ENCODE measurements at regions not wholly inside any gene's neighbourhood (a gene's known extent, or its start where the extent isn't known, plus 50 kb on each side); places are given as distances from the start of the nearest gene placed in this dataset.

DNA sequence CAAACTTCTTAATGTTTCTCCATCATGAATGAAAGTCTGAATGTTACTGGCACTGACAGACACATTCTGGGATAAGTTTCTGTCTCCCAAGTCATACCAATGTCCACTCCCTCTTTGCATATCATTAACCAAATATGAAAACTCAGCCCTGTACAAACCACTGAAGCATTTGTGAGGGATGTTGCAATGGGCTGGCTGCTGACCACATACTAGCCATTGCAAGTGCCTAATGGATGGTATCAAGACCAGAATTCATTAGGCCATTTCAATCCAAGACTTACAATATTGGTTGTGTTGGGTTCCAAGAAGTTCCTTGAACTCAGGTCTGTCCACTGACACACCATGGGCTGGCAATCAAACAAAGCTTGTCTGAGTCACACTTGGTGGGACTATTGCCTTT is 73.8 kb downstream of the CBLN2 start:
- Histone ChIP-seq H3K27me3 (no peaks in the 10 kb centered on the region), H3K36me3 (no peaks in the 10 kb centered on the region), H3K9me3 (no peaks in the 10 kb centered on the region), H3K27ac (no peak overlapping the region), H3K4me3 (no peak overlapping the region), H3K4me1 (no peaks in the 10 kb centered on the region)
- no peak for DNase-seq
- TF ChIP-seq, protein P1, sequence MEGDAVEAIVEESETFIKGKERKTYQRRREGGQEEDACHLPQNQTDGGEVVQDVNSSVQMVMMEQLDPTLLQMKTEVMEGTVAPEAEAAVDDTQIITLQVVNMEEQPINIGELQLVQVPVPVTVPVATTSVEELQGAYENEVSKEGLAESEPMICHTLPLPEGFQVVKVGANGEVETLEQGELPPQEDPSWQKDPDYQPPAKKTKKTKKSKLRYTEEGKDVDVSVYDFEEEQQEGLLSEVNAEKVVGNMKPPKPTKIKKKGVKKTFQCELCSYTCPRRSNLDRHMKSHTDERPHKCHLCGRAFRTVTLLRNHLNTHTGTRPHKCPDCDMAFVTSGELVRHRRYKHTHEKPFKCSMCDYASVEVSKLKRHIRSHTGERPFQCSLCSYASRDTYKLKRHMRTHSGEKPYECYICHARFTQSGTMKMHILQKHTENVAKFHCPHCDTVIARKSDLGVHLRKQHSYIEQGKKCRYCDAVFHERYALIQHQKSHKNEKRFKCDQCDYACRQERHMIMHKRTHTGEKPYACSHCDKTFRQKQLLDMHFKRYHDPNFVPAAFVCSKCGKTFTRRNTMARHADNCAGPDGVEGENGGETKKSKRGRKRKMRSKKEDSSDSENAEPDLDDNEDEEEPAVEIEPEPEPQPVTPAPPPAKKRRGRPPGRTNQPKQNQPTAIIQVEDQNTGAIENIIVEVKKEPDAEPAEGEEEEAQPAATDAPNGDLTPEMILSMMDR (IDR thresholded peaks at IDR 0.05), result no peak
- intact Hi-C loops (cut with DNase I), result no loop called here
- no peak for ATAC-seq

DNA sequence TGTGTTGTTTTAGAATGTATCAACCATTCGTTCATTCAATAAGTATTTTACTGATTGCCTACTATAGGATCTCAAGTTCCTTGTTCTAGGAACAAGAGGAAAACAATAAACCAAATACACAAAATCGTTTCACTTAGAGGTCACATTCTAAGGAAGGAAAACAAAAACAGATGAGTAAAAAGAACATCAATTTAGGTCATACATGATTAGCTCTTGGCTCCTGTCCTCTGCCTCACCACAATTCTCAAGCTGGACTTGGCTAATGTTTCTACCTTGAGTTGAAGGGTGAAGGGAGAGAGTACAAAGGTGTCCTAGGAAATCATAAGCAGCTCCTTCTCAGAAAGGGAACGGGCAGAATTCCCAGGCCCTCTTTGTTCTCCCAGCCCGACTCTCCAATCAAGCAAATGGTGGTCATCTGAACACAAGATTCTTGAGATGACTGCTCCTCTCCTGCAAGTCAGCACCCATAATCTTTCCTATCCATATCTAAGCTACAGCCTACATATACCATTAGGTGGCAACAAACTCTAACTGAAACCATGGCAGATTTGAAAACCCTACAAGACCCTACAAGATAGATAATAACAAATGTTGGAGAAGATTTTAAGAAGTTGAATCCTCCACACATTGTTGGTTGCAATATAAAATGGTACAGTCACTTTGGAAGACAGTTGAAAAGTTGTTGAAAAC is 76.0 kb downstream of the CBLN2 start:
- DNase-seq (no peak), ATAC-seq (no peak)
- Histone ChIP-seq H3K27ac (no peak overlapping the region), H3K27me3 (no peaks in the 10 kb centered on the region), H3K4me3 (no peak overlapping the region), H3K9me3 (no peaks in the 10 kb centered on the region), H3K4me1 (no peaks in the 10 kb centered on the region), H3K36me3 (no peaks in the 10 kb centered on the region)
- TF ChIP-seq, protein P1 (IDR thresholded peaks at IDR 0.05), result no peak
- intact Hi-C loops (cut with DNase I), result no loop called here

DNA sequence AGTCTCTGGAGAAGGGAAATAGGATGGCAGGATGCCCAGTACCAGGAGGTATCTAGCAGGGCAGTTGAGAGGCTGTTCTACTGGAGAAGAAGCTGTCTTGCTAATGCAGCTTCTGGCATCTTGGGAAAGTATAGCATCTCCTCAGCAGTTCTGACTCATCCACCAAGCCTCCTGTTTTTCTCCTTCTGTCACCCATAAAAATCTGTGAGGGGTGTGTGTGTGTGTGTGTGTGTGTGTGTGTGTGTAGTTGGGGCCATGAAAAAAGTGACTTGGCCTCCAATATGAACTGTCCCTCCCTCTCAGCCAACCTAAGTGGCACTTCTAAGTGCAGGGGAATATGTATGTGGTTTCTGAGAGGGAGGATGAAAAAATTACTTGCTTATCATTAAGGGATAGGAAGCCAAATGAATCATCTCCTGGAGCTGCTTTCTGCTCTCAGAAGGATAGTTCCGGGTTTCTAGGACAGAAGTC is 83.9 kb downstream of the CBLN2 start:
- H3K36me3 ChIP-seq, result no peaks in the 10 kb centered on the region
- peaks cover 0 to 1% of the 10 kb centered on the region in 2 donors for H3K9me3 ChIP-seq
- intact Hi-C loops (cut with DNase I), result no loop called here
- ATAC-seq (peak; percentile 53), DNase-seq (no peak)
- H3K27ac ChIP-seq, result no peak overlapping the region
- no peak overlapping the region for H3K4me3 ChIP-seq
- no peaks in the 10 kb centered on the region for H3K4me1 ChIP-seq
- H3K27me3 ChIP-seq, result no peaks in the 10 kb centered on the region
- TF ChIP-seq, protein P1 (IDR thresholded peaks at IDR 0.05), result no peak

DNA sequence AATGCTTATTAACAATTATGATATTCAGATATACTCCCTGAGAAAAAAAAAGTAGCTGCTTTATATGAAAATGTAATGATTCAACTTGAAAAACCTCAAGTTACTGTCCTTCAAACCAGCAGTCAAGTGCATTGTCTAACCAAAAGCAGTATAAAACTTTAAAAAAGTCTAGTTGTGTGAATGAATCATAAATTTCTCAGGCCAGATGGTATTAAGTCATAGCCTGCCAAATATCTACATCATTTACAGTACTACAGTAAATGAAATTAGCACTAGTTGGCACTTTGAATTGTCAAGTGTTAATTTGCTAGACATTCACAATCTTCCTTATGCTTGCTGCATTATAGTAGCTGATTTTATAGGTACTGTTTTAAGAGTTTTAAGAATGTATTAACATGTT is 85.9 kb downstream of the CBLN2 start:
- Histone ChIP-seq H3K36me3 (no peaks in the 10 kb centered on the region), H3K27ac (no peak overlapping the region), H3K9me3 (peaks cover 0 to 1% of the 10 kb centered on the region in 2 donors), H3K27me3 (no peaks in the 10 kb centered on the region), H3K4me1 (no peaks in the 10 kb centered on the region), H3K4me3 (no peak overlapping the region)
- ATAC-seq (no peak), DNase-seq (no peak)
- TF ChIP-seq, protein P1 (IDR thresholded peaks at IDR 0.05), result no peak
- intact Hi-C loops (cut with DNase I), result no loop called here

DNA sequence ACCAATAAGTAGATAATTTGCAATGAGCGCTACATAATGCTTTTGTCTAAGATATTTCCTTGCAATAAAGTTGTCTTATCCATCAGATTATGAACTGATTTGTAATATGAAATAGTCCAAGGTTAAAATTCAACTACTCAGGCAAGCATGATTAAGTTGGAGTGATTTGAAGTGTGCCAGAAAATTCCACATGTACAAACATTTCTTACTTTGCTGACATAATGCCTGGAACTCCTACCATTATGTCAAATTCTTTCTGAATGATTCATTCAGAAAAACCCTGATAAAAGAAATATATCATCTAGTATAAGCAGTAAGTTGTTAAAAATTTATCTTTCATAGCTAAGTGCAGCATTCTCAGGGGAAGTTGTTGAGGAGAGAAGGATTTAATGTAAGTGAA is 87.3 kb downstream of the CBLN2 start:
- Histone ChIP-seq H3K4me1 (no peaks in the 10 kb centered on the region), H3K9me3 (peaks cover 0 to 5% of the 10 kb centered on the region in 2 donors), H3K27me3 (no peaks in the 10 kb centered on the region), H3K36me3 (no peaks in the 10 kb centered on the region), H3K27ac (no peak overlapping the region), H3K4me3 (no peak overlapping the region)
- peak; percentile 76 for ATAC-seq
- DNase-seq, result peak in 1 of 4 donors; percentile 11
- intact Hi-C loops (cut with DNase I), result no loop called here
- TF ChIP-seq, protein P1 (IDR thresholded peaks at IDR 0.05), result no peak

Data from left lung (tissue), 4 donors.